Lower leg skin (tissue), 4 donors: ENCODE measurements at regions not wholly inside any gene's neighbourhood (a gene's known extent, or its start where the extent isn't known, plus 50 kb on each side); places are given as distances from the start of the nearest gene placed in this dataset.

Experiments used
- DNase-seq, 2 donors: peaks; one replicate each; pipeline ENCODE4 v3.0.0-alpha.2; 2019; ENCODE audit warnings: low spot score in 2 of 2
- H3K4me3 ChIP-seq: fragments of 200-600 bp; sonication (generic); 2 replicates; pipeline ENCODE4 v1.5.1; 2017; ENCODE audit warnings: mild to moderate bottlenecking, low read depth; ENCODE audit not compliant: poor library complexity, severe bottlenecking
- CTCF ChIP-seq, 3 donors: fragments of 450-650 bp; IDR thresholded peaks; one replicate each; pipeline ENCODE4 v1.5.1; 2016; ENCODE audit warnings: antibody characterized with exemption in 3 of 3, mild to moderate bottlenecking in 3 of 3, moderate library complexity in 2 of 3
- POLR2A ChIP-seq, 2 donors: fragments of 450-650 bp; IDR thresholded peaks; one replicate each; pipeline ENCODE4 v1.6.1; 2016 to 2017; ENCODE audit warnings: antibody characterized with exemption in 2 of 2, mild to moderate bottlenecking in 1 of 2, moderate library complexity in 1 of 2
- WGBS, 2 donors: methylation state at CpG; one replicate each; pipeline ENCODE4 v1.1.5; 2018; 5-methylcytosine and 5-hydroxymethylcytosine counted together
- intact Hi-C: fragments of 100-400 bp; cut with DNase I; formaldehyde crosslinking; loops from one replicate; pipeline ENCODE4 v1.15.0; 2023; ENCODE audit warnings: low total_unique reads

- H3K4me3 ChIP-seq, result no peak overlapping the region
- intact Hi-C loops, result no loop called here
- TF ChIP-seq POLR2A (IDR thresholded peaks at IDR 0.05), result no peak
- no peak for TF ChIP-seq CTCF (IDR thresholded peaks at IDR 0.05)
- 80 to 90% methylated on average over 2 of the region's 2 CpGs for WGBS, 2 donors
- DNase-seq, result no peak
These were observed 100.4 kb upstream of the ZNF644 start for GRCh38 chr1:91122106-91122717.

- intact Hi-C loops, result no loop called here
- no peak overlapping the region for H3K4me3 ChIP-seq
- no peak for DNase-seq
- TF ChIP-seq CTCF (IDR thresholded peaks at IDR 0.05) (no peak), POLR2A (IDR thresholded peaks at IDR 0.05) (no peak)
- WGBS, 2 donors, result 79% methylated on average over 2 of the region's 2 CpGs
These were observed 99.5 kb upstream of the ZNF644 start for GRCh38 chr1:91121366-91121765.

- H3K4me3 ChIP-seq, result no peak overlapping the region
- WGBS, 2 donors, result 17 to 23% methylated on average over 1 of the region's 1 CpG
- DNase-seq, result no peak
- TF ChIP-seq POLR2A (IDR thresholded peaks at IDR 0.05) (no peak), CTCF (IDR thresholded peaks at IDR 0.05) (no peak)
- intact Hi-C loops, result no loop called here
These were observed 99.1 kb upstream of the ZNF644 start for GRCh38 chr1:91120936-91121335.

GRCh38 chr1:91120421-91120820 is 98.6 kb upstream of the ZNF644 start:
- intact Hi-C loops, result no loop called here
- WGBS, 2 donors, result 54 to 69% methylated on average over 3 of the region's 3 CpGs
- TF ChIP-seq POLR2A (IDR thresholded peaks at IDR 0.05) (no peak), CTCF (IDR thresholded peaks at IDR 0.05) (no peak)
- DNase-seq, result peak in 1 of 2 donors; percentile 64
- no peak overlapping the region for H3K4me3 ChIP-seq

- H3K4me3 ChIP-seq, result no peak overlapping the region
- TF ChIP-seq POLR2A (IDR thresholded peaks at IDR 0.05) (no peak), CTCF (IDR thresholded peaks at IDR 0.05) (no peak)
- intact Hi-C loops, result no loop called here
- DNase-seq, result no peak
These were observed 82.9 kb upstream of the ZNF644 start for GRCh38 chr1:91104712-91105111.

- 46 to 52% methylated on average over 5 of the region's 5 CpGs for WGBS, 2 donors
- no peak for DNase-seq
- H3K4me3 ChIP-seq, result no peak overlapping the region
- intact Hi-C loops, result no loop called here
- TF ChIP-seq CTCF (IDR thresholded peaks at IDR 0.05), result no peak
- TF ChIP-seq POLR2A (IDR thresholded peaks at IDR 0.05), result no peak
These were observed 79.5 kb upstream of the ZNF644 start for GRCh38 chr1:91101328-91101727.
